Liver (tissue), 8 donors: ENCODE measurements at regions not wholly inside any gene's neighbourhood (a gene's known extent, or its start where the extent isn't known, plus 50 kb on each side); places are given as distances from the start of the nearest gene placed in this dataset.

Source experiments
- DNase-seq: peaks from one replicate; pipeline ENCODE4 v3.0.0-alpha.2; 2017; ENCODE audit warnings: low spot score
- H3K27ac ChIP-seq, 2 donors: one replicate each; pipeline ENCODE4 v1.7.0; 2013; ENCODE audit warnings: inconsistent platforms in 2 of 2, low read length in 2 of 2, control low read depth in 1 of 2, low read depth in 1 of 2, mild to moderate bottlenecking in 1 of 2
- H3K27me3 ChIP-seq, 4 donors: one replicate each; pipeline versions ENCODE4 v1.6.1 to v1.7.0; 2013; ENCODE audit warnings: low read length in 3 of 4, inconsistent platforms in 1 of 4, mild to moderate bottlenecking in 1 of 4, moderate library complexity in 1 of 4; ENCODE audit not compliant: control insufficient read depth in 4 of 4, insufficient read depth in 4 of 4
- H3K36me3 ChIP-seq, 4 donors: one replicate each; pipeline versions ENCODE4 v1.6.1 to v1.7.0; 2013; ENCODE audit warnings: low read length in 3 of 4, mild to moderate bottlenecking in 3 of 4, low read depth in 1 of 4, moderate library complexity in 1 of 4; ENCODE audit not compliant: control insufficient read depth in 4 of 4, insufficient read depth in 3 of 4
- H3K4me1 ChIP-seq, 4 donors: one replicate each; pipeline versions ENCODE4 v1.6.1 to v1.7.0; 2013; ENCODE audit warnings: low read length in 3 of 4, mild to moderate bottlenecking in 3 of 4, moderate library complexity in 1 of 4; ENCODE audit not compliant: control insufficient read depth in 4 of 4, insufficient read depth in 4 of 4
- H3K4me3 ChIP-seq, 3 donors: one replicate each; pipeline versions ENCODE4 v1.6.1 to v1.7.0; 2013; ENCODE audit warnings: low read length in 3 of 3, control low read depth in 1 of 3, low read depth in 1 of 3, mild to moderate bottlenecking in 1 of 3
- H3K9ac ChIP-seq, 2 donors: one replicate each; pipeline ENCODE4 v1.7.0; 2013; ENCODE audit warnings: low read length in 2 of 2, mild to moderate bottlenecking in 2 of 2, moderate library complexity in 2 of 2, control low read depth in 1 of 2, low read depth in 1 of 2
- H3K9me3 ChIP-seq, 4 donors: one replicate each; pipeline versions ENCODE4 v1.6.1 to v1.7.0; 2013; ENCODE audit warnings: low read length in 3 of 4; ENCODE audit not compliant: control insufficient read depth in 4 of 4
- ATF3 ChIP-seq: IDR thresholded peaks from 2 replicates; pipeline ENCODE4 v1.6.1; 2016; ENCODE audit warnings: antibody characterized with exemption
- CTCF ChIP-seq: fragments of 150-350 bp; IDR thresholded peaks from 2 replicates; pipeline ENCODE4 v1.5.1; 2017; ENCODE audit warnings: improper control_type of control experiment, low read depth, low read length; ENCODE audit not compliant: missing input control
- EGR1 ChIP-seq, 2 donors: IDR thresholded peaks; 2 replicates each; pipeline ENCODE4 v1.6.1; 2016 to 2018; ENCODE audit warnings: antibody characterized with exemption in 2 of 2, low read depth in 2 of 2
- FOXA1 ChIP-seq: IDR thresholded peaks from 2 replicates; pipeline ENCODE4 v1.6.1; 2016; ENCODE audit warnings: antibody characterized with exemption
- FOXA2 ChIP-seq: IDR thresholded peaks from 2 replicates; pipeline ENCODE4 v1.6.1; 2016; ENCODE audit warnings: antibody characterized with exemption
- GABPA ChIP-seq, 2 donors: IDR thresholded peaks in 1 of 2; conservative IDR thresholded peaks in 1 of 2; 2 replicates each; pipeline ENCODE4 v1.6.1; 2016; ENCODE audit warnings: antibody characterized with exemption in 2 of 2, mild to moderate bottlenecking in 1 of 2, moderate library complexity in 1 of 2
- HNF4A ChIP-seq, 2 donors: conservative IDR thresholded peaks; 2 replicates each; pipeline ENCODE4 v1.6.1; 2016; ENCODE audit warnings: antibody characterized with exemption in 2 of 2, mild to moderate bottlenecking in 2 of 2
- HNF4G ChIP-seq: IDR thresholded peaks from 2 replicates; pipeline ENCODE4 v1.6.1; 2016; ENCODE audit warnings: antibody characterized with exemption
- JUND ChIP-seq, 2 donors: IDR thresholded peaks; 2 replicates each; pipeline ENCODE4 v1.6.1; 2016; ENCODE audit warnings: antibody characterized with exemption in 2 of 2
- MAX ChIP-seq: IDR thresholded peaks from 2 replicates; pipeline ENCODE4 v1.6.1; 2016; ENCODE audit warnings: antibody characterized with exemption
- NR2F2 ChIP-seq: IDR thresholded peaks from 2 replicates; pipeline ENCODE4 v1.6.1; 2016; ENCODE audit warnings: antibody characterized with exemption
- RAD21 ChIP-seq, 2 donors: IDR thresholded peaks; 2 replicates each; pipeline ENCODE4 v1.6.1; 2016; ENCODE audit warnings: antibody characterized with exemption in 2 of 2, mild to moderate bottlenecking in 2 of 2
- REST ChIP-seq: IDR thresholded peaks from 2 replicates; pipeline ENCODE4 v1.6.1; 2016; ENCODE audit warnings: antibody characterized with exemption, mild to moderate bottlenecking
- RXRA ChIP-seq, 2 donors: IDR thresholded peaks; 2 replicates each; pipeline ENCODE4 v1.6.1; 2017 to 2018; ENCODE audit warnings: antibody characterized with exemption in 2 of 2, mild to moderate bottlenecking in 1 of 2
- SP1 ChIP-seq: IDR thresholded peaks from 2 replicates; pipeline ENCODE4 v1.6.1; 2018; ENCODE audit warnings: antibody characterized with exemption, mild to moderate bottlenecking
- TAF1 ChIP-seq: conservative IDR thresholded peaks from 2 replicates; pipeline ENCODE4 v1.6.1; 2016; ENCODE audit warnings: antibody characterized with exemption, mild to moderate bottlenecking
- YY1 ChIP-seq: IDR thresholded peaks from 2 replicates; pipeline ENCODE4 v1.6.1; 2016; ENCODE audit warnings: antibody characterized with exemption, mild to moderate bottlenecking
- ZBTB33 ChIP-seq: IDR thresholded peaks from 2 replicates; pipeline ENCODE4 v1.6.1; 2016; ENCODE audit warnings: antibody characterized with exemption
- WGBS: extraction: QIAGEN DNeasy Blood & Tissue Kit; methylation state at CpG from one replicate; pipeline ENCODE4 v1.1.7; 2013; 5-methylcytosine and 5-hydroxymethylcytosine counted together
- donor health status: healthy.
- donor health status: healthy.
- donor health status: healthy.
- donor health status: healthy.
- donor health status: healthy.

DNA sequence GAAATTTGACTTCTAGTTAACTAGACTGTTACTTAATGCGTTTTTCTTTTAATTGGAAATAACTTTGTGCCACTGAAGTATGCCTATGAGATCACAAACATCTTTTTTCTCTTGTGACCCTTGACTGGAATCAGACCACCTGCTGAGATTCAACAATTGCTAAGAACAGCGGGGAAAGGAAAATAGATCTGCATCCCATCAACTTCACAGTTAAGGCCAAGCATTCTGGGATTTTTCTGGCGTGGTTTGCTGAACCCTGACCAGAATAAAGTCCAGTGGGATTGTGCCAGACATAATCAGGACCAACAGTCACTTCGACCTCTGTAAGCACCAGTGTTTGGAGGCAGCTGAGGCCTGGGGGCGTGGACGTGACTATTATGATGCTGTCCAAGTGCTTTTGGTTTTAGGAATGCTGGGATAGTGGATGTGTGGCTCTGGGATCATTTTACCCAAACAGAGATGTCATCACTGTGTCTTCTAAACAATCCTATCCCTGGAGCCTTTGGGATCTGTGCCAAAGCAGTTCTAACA is 373.3 kb upstream of the PRKCQ start:
- no peak for TF ChIP-seq FOXA1
- TF ChIP-seq SP1, result no peak
- TF ChIP-seq FOXA2, result no peak
- TF ChIP-seq ATF3, result no peak
- TF ChIP-seq YY1, result no peak
- TF ChIP-seq NR2F2, result no peak
- no peak for TF ChIP-seq GABPA (IDR thresholded peaks at IDR 0.05 in 1 of 2, conservative IDR thresholded peaks at IDR 0.05 in 1 of 2)
- TF ChIP-seq JUND (IDR thresholded peaks at IDR 0.05), result no peak
- TF ChIP-seq RAD21 (IDR thresholded peaks at IDR 0.05), result no peak
- TF ChIP-seq HNF4A (conservative IDR thresholded peaks at IDR 0.05), result no peak
- no peak for TF ChIP-seq TAF1
- TF ChIP-seq RXRA (IDR thresholded peaks at IDR 0.05), result no peak
- no peak for TF ChIP-seq MAX
- TF ChIP-seq ZBTB33, result no peak
- TF ChIP-seq REST, result no peak
- no peak for TF ChIP-seq CTCF
- no peak for TF ChIP-seq HNF4G
- TF ChIP-seq EGR1 (IDR thresholded peaks at IDR 0.05; ENCODE audit: low read depth in 2 of 2), result no peak
- Histone ChIP-seq H3K4me3 (no peak overlapping the region), H3K27ac (no peak overlapping the region), H3K9ac (no peak overlapping the region), H3K36me3 (no peaks in the 10 kb centered on the region), H3K4me1 (no peaks in the 10 kb centered on the region), H3K9me3 (no peaks in the 10 kb centered on the region), H3K27me3 (no peaks in the 10 kb centered on the region)
- WGBS, result 59% methylated on average over 6 of the region's 6 CpGs
- no peak for DNase-seq
